K562 (cell line): ENCODE measurements at regions not wholly inside any gene's neighbourhood (a gene's known extent, or its start where the extent isn't known, plus 50 kb on each side); places are given as distances from the start of the nearest gene placed in this dataset.

Experiments
- ATAC-seq: fragments of 200-7000 bp; cut with Tn5 transposase; 3 replicates; pipeline ENCODE4 v1.9.1; 2020; ENCODE audit warnings: moderate library complexity
- BruUV-seq: library from RNA; stranded (reverse); fragments of 400-500 nt; replicated peaks from 2 replicates; lab custom pipeline; 2021; lab: Mats Ljungman, UMichigan
- CTCF ChIA-PET: fragments of 300-600 bp; formaldehyde crosslinking; extraction: SDS; loops from one replicate; lab custom pipeline; 2021; ENCODE audit warnings: low intra/inter-chr PET ratio; lab: Yijun Ruan, JAX
- POLR2A ChIA-PET: fragments of 300-600, 350-650 bp; sonication (Branson Sonifier 250); formaldehyde crosslinking; extraction: SDS; loops from one replicate; lab custom pipeline; 2021; ENCODE audit warnings: antibody characterized with exemption, inconsistent platforms; lab: Yijun Ruan, JAX
- DNase-seq, 4 experiments: peaks; one replicate each; pipeline versions ENCODE4 v3.0.0 to v3.0.0-alpha.2; 2011 to 2018; ENCODE audit warnings: low spot score in 3 of 4, mixed read lengths in 3 of 4; ENCODE audit errors: extremely low read depth in 1 of 4
- FAIRE-seq: peaks from 2 replicates; lab custom pipeline; 2011; peaks lifted over from hg19 to GRCh38; lab: Jason Lieb, UNC
- H2AFZ ChIP-seq: 2 replicates; pipeline ENCODE4 v1.6.0; 2011; ENCODE audit warnings: low read depth, low read length, control low read depth, inconsistent platforms
- H3K27ac ChIP-seq: fragments of 200-600 bp; 3 replicates; pipeline ENCODE4 v1.8.0; 2011; ENCODE audit warnings: low read depth, mild to moderate bottlenecking, control low read depth, inconsistent platforms, low read length, moderate library complexity, mixed read lengths; ENCODE audit errors: extremely low read depth
- H3K27me3 ChIP-seq, 2 experiments: fragments of 300-600 bp in 1 of 2; 2 replicates in 1 of 2; 3 replicates in 1 of 2; pipeline versions ENCODE4 v1.6.0 to v1.8.0; 2011; ENCODE audit warnings: inconsistent platforms in 2 of 2, low read length in 2 of 2, mild to moderate bottlenecking in 1 of 2, mixed read lengths in 1 of 2, moderate library complexity in 1 of 2; ENCODE audit not compliant: control insufficient read depth in 2 of 2, insufficient read depth in 2 of 2
- H3K36me3 ChIP-seq: fragments of 300-600 bp; 3 replicates; pipeline ENCODE4 v1.8.0; 2011; ENCODE audit warnings: mild to moderate bottlenecking, low read length, inconsistent platforms; ENCODE audit not compliant: control insufficient read depth, insufficient read depth
- H3K4me1 ChIP-seq, 2 experiments: fragments of 200-600 bp in 1 of 2; replicated peaks in 1 of 2; 2 replicates in 1 of 2; 3 replicates in 1 of 2; pipeline versions ENCODE4 v1.5.1 to v1.8.0; 2011; ENCODE audit warnings: inconsistent platforms in 2 of 2, low read length in 2 of 2, mild to moderate bottlenecking in 1 of 2, mixed read lengths in 1 of 2, moderate library complexity in 1 of 2; ENCODE audit not compliant: control insufficient read depth in 2 of 2, insufficient read depth in 2 of 2
- H3K4me2 ChIP-seq: 2 replicates; pipeline ENCODE4 v1.6.1; 2011; ENCODE audit warnings: low read length, control low read depth, inconsistent platforms, mixed read lengths; ENCODE audit not compliant: insufficient read depth
- H3K4me3 ChIP-seq: fragments of 200-600 bp; sonication (generic), shearing (Covaris generic); 2 replicates; pipeline ENCODE4 v1.5.1; 2016; ENCODE audit warnings: control low read depth, inconsistent platforms
- H3K79me2 ChIP-seq: fragments of 200-600 bp; 3 replicates; pipeline ENCODE4 v1.8.0; 2011; ENCODE audit warnings: low read length, inconsistent platforms; ENCODE audit not compliant: control insufficient read depth, insufficient read depth
- H3K9ac ChIP-seq, 2 experiments: 2 replicates each; pipeline versions ENCODE4 v1.6.0 to v1.6.1; 2011; ENCODE audit warnings: low read depth in 2 of 2, low read length in 2 of 2, control low read depth in 1 of 2, inconsistent platforms in 1 of 2, mild to moderate bottlenecking in 1 of 2, mixed read lengths in 1 of 2; ENCODE audit not compliant: insufficient read depth in 1 of 2
- H3K9me1 ChIP-seq: one replicate; pipeline ENCODE4 v1.6.0; 2011; ENCODE audit warnings: inconsistent platforms, mild to moderate bottlenecking, low read length, moderate library complexity; ENCODE audit not compliant: control insufficient read depth, insufficient read depth
- H3K9me3 ChIP-seq: replicated peaks from 2 replicates; pipeline ENCODE4 v1.5.1; 2011; ENCODE audit warnings: low read depth, low read length, inconsistent platforms; ENCODE audit not compliant: control insufficient read depth, insufficient read depth
- H4K20me1 ChIP-seq: replicated peaks from 2 replicates; pipeline ENCODE4 v1.6.1; 2011; ENCODE audit warnings: low read length, inconsistent platforms, mixed read lengths; ENCODE audit not compliant: control insufficient read depth, insufficient read depth
- MCM7 ChIP-seq, 2 experiments: fragments of 450-650 bp; IDR thresholded peaks; 2 replicates each; pipeline ENCODE4 v1.6.1; 2016 to 2018
- SREBF1 ChIP-seq: fragments of 150-350 bp; IDR thresholded peaks from 2 replicates; pipeline ENCODE4 v1.6.1; 2014; ENCODE audit warnings: antibody characterized with exemption, low read depth, low read length, borderline replicate concordance
- TAF15 ChIP-seq: fragments of 200-400 bp; formaldehyde crosslinking; IDR thresholded peaks from 2 replicates; pipeline ENCODE4 v1.6.1; 2017; ENCODE audit warnings: mild to moderate bottlenecking, low read depth, low read length, moderate library complexity
- ZNF316 ChIP-seq: fragments of 450-650 bp; IDR thresholded peaks from 2 replicates; pipeline ENCODE4 v1.6.1; 2016
- whole genome bisulfite sequencing: fragments of 100-300 bp; shearing (Covaris generic); methylation state at CpG from one replicate; pipeline ENCODE4 v1.1.6; 2016; ENCODE audit warnings: low coverage, mixed read lengths; ENCODE audit not compliant: insufficient coverage; ENCODE audit errors: missing lambda C conversion rate; 5-methylcytosine and 5-hydroxymethylcytosine counted together
- in situ Hi-C: fragments of 300-500 bp; cut with MboI; formaldehyde crosslinking; loops from 4 replicates; pipeline ENCODE4 v1.15.0; 2018; ENCODE audit warnings: inconsistent platforms, mixed read lengths
- intact Hi-C: fragments of 100-400 bp; cut with micrococcal nuclease; formaldehyde crosslinking; loops from 2 replicates; pipeline ENCODE4 v1.14.2; 2022

DNA sequence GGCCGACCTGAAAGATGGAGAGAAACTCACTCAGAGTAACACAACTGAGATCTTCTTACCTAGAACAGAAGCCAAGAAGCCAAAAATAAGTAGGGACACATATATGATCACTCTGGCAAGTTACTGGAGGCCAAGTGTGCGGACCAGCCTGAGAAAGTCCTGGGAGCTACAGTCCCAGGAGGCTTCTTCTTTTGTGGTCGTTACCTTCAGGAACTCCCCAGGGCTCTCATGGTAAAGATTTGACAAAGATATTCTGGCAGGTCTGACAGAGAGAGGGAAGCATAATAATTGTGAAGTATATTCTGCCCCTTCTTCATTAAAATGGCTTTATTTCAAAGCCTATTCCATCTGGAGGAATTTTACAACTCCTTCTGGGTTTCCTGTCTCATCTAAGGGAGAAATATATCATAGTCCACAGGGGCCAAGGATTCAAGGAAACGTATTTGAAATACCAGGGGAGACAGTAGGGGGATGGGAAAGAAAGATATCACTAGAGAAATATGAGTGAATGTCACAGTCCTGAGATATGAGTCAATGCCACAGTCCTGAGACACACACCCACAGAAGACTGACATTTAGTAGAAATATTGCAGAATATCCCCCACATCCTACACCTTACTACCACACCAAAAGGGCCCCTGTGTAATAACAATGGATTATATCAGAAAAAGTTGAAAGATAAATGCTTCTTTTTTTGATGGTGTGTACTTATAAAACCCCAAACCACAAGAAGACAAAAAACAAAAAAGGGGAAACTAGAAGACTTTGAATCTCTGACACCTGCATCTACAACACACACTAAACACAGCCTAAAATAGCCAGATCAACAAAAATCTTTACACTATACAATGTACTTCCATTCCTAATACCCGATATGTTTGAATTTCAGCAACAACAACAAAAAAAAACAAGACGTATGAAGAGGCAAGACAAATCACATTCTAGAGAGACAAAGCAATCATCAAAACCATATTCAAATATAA lies 594.2 kb upstream of the NRG3 start:
- WGBS: 2% methylated on average over 6 of the region's 6 CpGs
- no peaks in the 10 kb centered on the region for H3K79me2 ChIP-seq
- no peak overlapping the region for H3K4me3 ChIP-seq
- TF ChIP-seq SREBF1: no peak
- TF ChIP-seq ZNF316: peak; percentile 26; the same call in 1 of the 2 replicates
- TF ChIP-seq, all 486 proteins: peak for 1
- Histone ChIP-seq H3K9me1 (no peaks in the 10 kb centered on the region), H3K9ac (no peak overlapping the region), H3K27me3 (no peaks in the 10 kb centered on the region), H3K4me2 (no peak overlapping the region), H3K4me1 (no peaks in the 10 kb centered on the region), H4K20me1 (no peaks in the 10 kb centered on the region), H3K27ac (no peak overlapping the region), H3K36me3 (no peaks in the 10 kb centered on the region), H3K9me3 (peaks cover 3% of the 10 kb centered on the region; the same call in 1 of the 2 replicates), H2AFZ (no peak overlapping the region)
- DNase-seq: no peak
- CTCF ChIA-PET: no interaction called here
- FAIRE-seq: no peak
- BruUV-seq: no TSS peak
- ATAC-seq: no peak
- POLR2A ChIA-PET: no interaction called here
- in situ Hi-C loops: no loop called here
- intact Hi-C loops: no loop called here

DNA sequence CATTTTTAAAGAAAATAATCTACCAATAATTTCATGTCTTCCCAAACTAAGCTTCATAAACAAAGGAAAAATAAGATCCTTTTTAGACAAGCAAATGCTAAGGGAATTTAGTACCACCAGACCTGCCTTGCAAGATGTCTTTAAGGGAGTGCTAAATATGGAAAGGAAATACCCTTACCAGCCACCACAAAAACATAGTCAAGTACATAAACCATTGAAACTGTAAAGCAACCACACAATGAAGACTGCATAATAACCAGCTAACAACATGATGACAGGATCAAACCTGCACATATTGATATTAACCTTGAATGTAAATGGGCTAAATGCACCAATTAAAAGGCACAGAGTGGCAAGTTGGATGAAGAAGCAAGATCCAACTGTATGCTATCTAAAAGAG lies 586.5 kb upstream of the NRG3 start:
- no TSS peak for BruUV-seq
- TF ChIP-seq TAF15: no peak
- no peak for TF ChIP-seq MCM7 (IDR thresholded peaks at IDR 0.05)
- no peak overlapping the region for H2AFZ ChIP-seq
- no peaks in the 10 kb centered on the region for H3K9me1 ChIP-seq
- ATAC-seq (no peak), FAIRE-seq (no peak), DNase-seq (no peak)
- ChIA-PET POLR2A (no interaction called here), CTCF (no interaction called here)
- no peak overlapping the region for H3K27ac ChIP-seq
- H3K36me3 ChIP-seq: no peaks in the 10 kb centered on the region
- in situ Hi-C loops (no loop called here), intact Hi-C loops (no loop called here)
- H3K9me3 ChIP-seq: 0 out of 2 replicates have a peak, but pooled peaks cover 2% of the 10 kb centered on the region
- no peaks in the 10 kb centered on the region for H3K4me1 ChIP-seq
- no peak overlapping the region for H3K4me2 ChIP-seq
- H3K79me2 ChIP-seq: no peaks in the 10 kb centered on the region
- H3K4me3 ChIP-seq: no peak overlapping the region
- no peak overlapping the region for H3K9ac ChIP-seq
- no peaks in the 10 kb centered on the region for H3K27me3 ChIP-seq
- no peaks in the 10 kb centered on the region for H4K20me1 ChIP-seq
